Motor neuron (in vitro differentiated cells): ENCODE measurements at regions not wholly inside any gene's neighbourhood (a gene's known extent, or its start where the extent isn't known, plus 50 kb on each side); places are given as distances from the start of the nearest gene placed in this dataset.

Experiments
- ATAC-seq, 8 experiments: fragments of 200-7000 bp; cut with Tn5 transposase; replicated peaks in 6 of 8; 2 replicates each; pipeline ENCODE4 v1.8.0; 2021; ENCODE audit warnings: mild to moderate bottlenecking in 8 of 8, moderate library complexity in 8 of 8
- H3K27ac ChIP-seq, 2 donors: fragments of 250-450 bp; sonication (Bioruptor Pico); 2 replicates each; pipeline ENCODE4 v1.9.0; 2021; ENCODE audit warnings: antibody characterized with exemption in 2 of 2, mild to moderate bottlenecking in 2 of 2, moderate library complexity in 1 of 2
- H3K4me1 ChIP-seq, 2 donors: fragments of 250-450 bp; sonication (Bioruptor Pico); replicated peaks in 1 of 2; 2 replicates each; pipeline ENCODE4 v1.6.1; 2021; ENCODE audit warnings: antibody characterized with exemption in 2 of 2, mild to moderate bottlenecking in 2 of 2, moderate library complexity in 1 of 2
- H3K4me3 ChIP-seq, 5 donors: fragments of 250-450 bp; sonication (Bioruptor Pico); 2 replicates each; pipeline ENCODE4 v1.9.0; 2021; ENCODE audit warnings: antibody characterized with exemption in 5 of 5, mild to moderate bottlenecking in 5 of 5, moderate library complexity in 4 of 5
- WGBS, 10 experiments: fragments of 450-650 bp; shearing (Covaris generic); methylation state at CpG; one replicate each; pipeline ENCODE4 v1.0.0; 2022; 5-methylcytosine and 5-hydroxymethylcytosine counted together
- in situ Hi-C, 9 experiments: fragments of 400-800 bp; cut with MboI; loops; one replicate each; pipeline ENCODE4 v1.15.0; 2021; ENCODE audit warnings: low sequenced_read_pairs in 9 of 9, low pct_unique_long_range_greater_than_20kb in 2 of 9; ENCODE audit not compliant: unreplicated experiment in 9 of 9

- no peak overlapping the region for H3K4me3 ChIP-seq
- 40 to 55% (median 46%) methylated on average over 1 to 4 of the region's 4 CpGs; no CpG with 5 or more reads in 5 of the 10 experiments for WGBS, 10 experiments
- no peaks in the 10 kb centered on the region for H3K4me1 ChIP-seq
- ATAC-seq: peak in 2 of 8 experiments; percentile 42
- no peak overlapping the region for H3K27ac ChIP-seq
- in situ Hi-C loops: no loop called here
Observed at GRCh38 chr4:154018659-154019058, 229.8 kb upstream of the SFRP2 start.

- no peaks in the 10 kb centered on the region for H3K4me1 ChIP-seq
- ATAC-seq: peak in 2 of 8 experiments; percentile 38 to 81
- 0 to 100% (median 89%) methylated on average over 1 to 3 of the region's 3 CpGs; no CpG with 5 or more reads in 2 of the 10 experiments for WGBS, 10 experiments
- no peak overlapping the region for H3K27ac ChIP-seq
- H3K4me3 ChIP-seq: no peak overlapping the region
- in situ Hi-C loops: no loop called here
Observed at GRCh38 chr4:154015578-154015977, 226.7 kb upstream of the SFRP2 start.

DNA sequence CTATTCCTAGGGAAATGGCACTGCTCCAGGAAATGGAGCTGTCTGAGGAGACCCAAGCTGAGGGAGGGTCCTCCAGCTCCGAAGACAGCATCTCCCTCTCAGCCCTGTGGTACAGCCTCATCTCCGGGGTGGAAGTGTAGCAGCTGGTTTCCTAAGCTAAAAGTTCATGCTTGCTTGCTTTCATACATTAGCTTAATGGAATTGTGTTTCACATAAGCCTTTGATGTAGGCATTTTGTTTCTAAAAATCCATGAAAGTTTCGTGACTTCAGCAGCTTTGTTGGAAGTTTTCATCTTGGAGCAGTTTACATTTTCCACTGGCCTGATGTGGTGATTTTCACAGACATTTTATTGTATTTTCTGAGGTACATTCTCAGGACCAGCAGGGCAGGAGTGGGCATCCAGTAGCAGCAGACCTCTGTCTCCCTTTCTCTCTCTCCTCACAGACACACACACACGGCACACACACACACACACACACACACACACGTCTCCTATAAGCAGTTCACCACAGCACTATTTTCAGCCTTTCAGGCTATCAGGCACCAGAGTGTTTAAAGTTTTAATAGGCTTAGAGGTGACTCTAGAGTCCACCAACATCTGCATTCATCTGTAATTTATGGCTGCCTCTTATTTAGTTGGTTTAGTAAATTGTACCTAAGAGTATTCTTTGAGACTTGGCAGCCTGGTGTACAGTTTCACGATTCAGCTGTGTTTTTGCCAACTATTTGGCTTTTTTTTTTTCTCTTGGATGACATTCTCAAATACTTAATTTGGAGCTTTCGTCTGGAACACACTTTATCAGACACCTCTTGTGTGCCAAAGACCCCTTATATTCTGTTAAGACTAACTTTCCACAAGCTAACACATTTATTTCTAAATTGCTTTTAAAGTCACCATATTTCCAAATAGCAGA is 225.8 kb upstream of the SFRP2 start:
- in situ Hi-C loops: no loop called here
- no peaks in the 10 kb centered on the region for H3K4me1 ChIP-seq
- H3K27ac ChIP-seq: no peak overlapping the region
- ATAC-seq: no peak
- no peak overlapping the region for H3K4me3 ChIP-seq
- WGBS, 10 experiments: 0 to 100% (median 73%) methylated on average over 1 to 6 of the region's 7 CpGs; no CpG with 5 or more reads in 1 of the 10 experiments

DNA sequence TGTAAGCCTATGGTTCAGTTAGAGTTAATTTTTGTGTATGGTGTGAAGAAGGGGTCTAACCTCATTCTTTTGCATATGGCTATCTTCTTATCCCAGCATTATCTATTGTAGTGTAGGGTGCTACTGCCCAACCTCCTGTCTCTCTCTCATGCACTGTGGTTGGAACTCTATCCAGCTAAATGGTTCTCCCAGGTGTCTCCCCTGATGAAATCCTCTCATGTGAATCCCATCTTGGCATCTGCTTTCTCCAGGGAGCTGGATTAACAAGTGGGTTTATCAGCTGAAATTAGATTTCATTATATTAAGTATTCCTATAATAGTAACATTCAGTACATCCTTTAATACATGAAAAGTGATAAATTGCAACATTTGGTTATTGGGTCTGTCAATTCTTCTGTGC is 224.7 kb upstream of the SFRP2 start:
- Histone ChIP-seq H3K27ac (no peak overlapping the region), H3K4me3 (no peak overlapping the region), H3K4me1 (no peaks in the 10 kb centered on the region)
- ATAC-seq: no peak
- in situ Hi-C loops: no loop called here

DNA sequence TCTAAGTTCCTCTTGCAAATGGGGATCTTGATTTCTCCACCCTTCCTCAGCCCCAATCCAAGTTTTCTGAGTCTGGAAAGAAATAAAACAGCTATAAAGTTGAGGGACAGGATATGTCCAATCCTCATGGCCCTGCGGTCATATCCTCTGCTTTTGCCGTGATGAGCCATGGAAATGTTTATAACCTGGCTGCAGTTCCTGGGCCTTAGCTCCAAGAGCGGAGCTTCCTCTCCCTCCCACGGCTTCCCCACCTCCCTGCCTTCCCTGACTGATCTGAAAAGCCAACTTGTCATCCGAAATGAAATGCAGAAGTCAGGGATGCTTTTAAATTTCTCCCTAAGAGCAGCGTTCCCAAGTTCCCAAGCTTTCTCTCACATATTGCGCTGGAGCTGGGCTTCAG is 221.5 kb upstream of the SFRP2 start:
- Histone ChIP-seq H3K27ac (no peak overlapping the region), H3K4me3 (no peak overlapping the region), H3K4me1 (no peaks in the 10 kb centered on the region)
- 4 to 100% (median 92%) methylated on average over 1 to 6 of the region's 7 CpGs; no CpG with 5 or more reads in 3 of the 10 experiments for WGBS, 10 experiments
- in situ Hi-C loops: no loop called here
- ATAC-seq: no peak

GRCh38 chr4:154009788-154010187 is 220.9 kb upstream of the SFRP2 start:
- Histone ChIP-seq H3K4me1 (no peaks in the 10 kb centered on the region), H3K4me3 (no peak overlapping the region), H3K27ac (no peak overlapping the region)
- ATAC-seq: no peak
- WGBS, 10 experiments: 50 to 100% (median 90%) methylated on average over 1 to 6 of the region's 6 CpGs; no CpG with 5 or more reads in 1 of the 10 experiments
- in situ Hi-C loops: no loop called here

GRCh38 chr4:154009191-154009590 is 220.3 kb upstream of the SFRP2 start:
- 40 to 100% (median 94%) methylated on average over 1 to 2 of the region's 2 CpGs; no CpG with 5 or more reads in 6 of the 10 experiments for WGBS, 10 experiments
- Histone ChIP-seq H3K27ac (no peak overlapping the region), H3K4me3 (no peak overlapping the region), H3K4me1 (no peaks in the 10 kb centered on the region)
- in situ Hi-C loops: no loop called here
- no peak for ATAC-seq

DNA sequence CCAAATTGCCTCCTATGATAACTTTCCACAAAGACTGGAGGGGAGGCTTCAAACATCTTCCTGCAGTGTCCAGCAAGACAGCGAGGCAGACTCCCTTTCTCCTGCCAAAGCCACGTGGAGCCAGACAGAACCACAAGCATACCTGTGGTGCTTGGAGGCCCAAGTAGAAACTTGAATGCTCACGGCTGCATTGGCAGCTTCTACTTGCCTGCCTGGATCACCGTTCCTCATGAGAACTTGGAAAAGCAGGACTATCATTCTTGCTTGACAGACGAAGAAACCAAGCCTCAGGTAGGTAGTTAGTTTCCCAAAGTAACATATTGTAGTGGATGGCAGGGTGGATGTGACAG is 216.3 kb upstream of the SFRP2 start:
- in situ Hi-C loops: no loop called here
- no peak for ATAC-seq
- H3K4me3 ChIP-seq: no peak overlapping the region
- no peak overlapping the region for H3K27ac ChIP-seq
- 10 to 93% (median 84%) methylated on average over 1 to 5 of the region's 5 CpGs; no CpG with 5 or more reads in 4 of the 10 experiments for WGBS, 10 experiments
- H3K4me1 ChIP-seq: no peaks in the 10 kb centered on the region

GRCh38 chr4:154004507-154005170 is 215.8 kb upstream of the SFRP2 start:
- Histone ChIP-seq H3K27ac (no peak overlapping the region), H3K4me1 (no peaks in the 10 kb centered on the region), H3K4me3 (no peak overlapping the region)
- ATAC-seq: peak in 2 of 8 experiments; percentile 69 to 75
- in situ Hi-C loops: no loop called here
- WGBS, 10 experiments: 0 to 100% (median 92%) methylated on average over 1 to 7 of the region's 7 CpGs; no CpG with 5 or more reads in 2 of the 10 experiments

- in situ Hi-C loops: no loop called here
- 0 to 100% (median 84%) methylated on average over 1 to 4 of the region's 5 CpGs; no CpG with 5 or more reads in 3 of the 10 experiments for WGBS, 10 experiments
Observed at GRCh38 chr4:154004016-154004415, 215.1 kb upstream of the SFRP2 start.

GRCh38 chr4:154003378-154003777 is 214.5 kb upstream of the SFRP2 start:
- 45 to 100% (median 100%) methylated on average over 1 of the region's 1 CpG; no CpG with 5 or more reads in 3 of the 10 experiments for WGBS, 10 experiments
- in situ Hi-C loops: no loop called here
- H3K4me3 ChIP-seq: no peak overlapping the region

More at GRCh38 chr4:154004016-154004415, 215.1 kb upstream of the SFRP2 start:
- Histone ChIP-seq H3K4me3 (no peak overlapping the region), H3K4me1 (no peaks in the 10 kb centered on the region), H3K27ac (no peak overlapping the region)
- no peak for ATAC-seq

DNA sequence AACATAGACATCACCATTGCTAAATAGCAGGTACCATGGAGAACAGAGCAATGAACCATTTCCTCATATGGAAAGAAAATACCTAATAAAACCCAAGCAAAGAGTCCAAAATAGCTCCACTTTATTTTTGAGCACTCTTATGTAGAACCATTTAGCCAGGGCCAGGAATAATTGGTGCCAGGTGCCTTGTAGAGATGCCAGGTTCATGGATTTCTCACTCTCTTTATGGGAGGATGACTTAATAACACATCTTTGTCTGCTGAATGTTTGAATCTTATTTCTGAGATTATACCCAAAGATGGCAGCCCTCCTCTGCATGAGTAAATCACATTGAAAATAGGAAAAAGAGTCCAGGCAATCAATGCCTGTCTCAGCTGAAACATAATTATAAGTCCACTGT is 212.3 kb upstream of the SFRP2 start:
- in situ Hi-C loops: no loop called here
- no peak overlapping the region for H3K4me3 ChIP-seq
- no peaks in the 10 kb centered on the region for H3K4me1 ChIP-seq
- ATAC-seq: no peak
- H3K27ac ChIP-seq: no peak overlapping the region

More at GRCh38 chr4:154003378-154003777, 214.5 kb upstream of the SFRP2 start:
- Histone ChIP-seq H3K4me1 (no peaks in the 10 kb centered on the region), H3K27ac (no peak overlapping the region)
- ATAC-seq: no peak

DNA sequence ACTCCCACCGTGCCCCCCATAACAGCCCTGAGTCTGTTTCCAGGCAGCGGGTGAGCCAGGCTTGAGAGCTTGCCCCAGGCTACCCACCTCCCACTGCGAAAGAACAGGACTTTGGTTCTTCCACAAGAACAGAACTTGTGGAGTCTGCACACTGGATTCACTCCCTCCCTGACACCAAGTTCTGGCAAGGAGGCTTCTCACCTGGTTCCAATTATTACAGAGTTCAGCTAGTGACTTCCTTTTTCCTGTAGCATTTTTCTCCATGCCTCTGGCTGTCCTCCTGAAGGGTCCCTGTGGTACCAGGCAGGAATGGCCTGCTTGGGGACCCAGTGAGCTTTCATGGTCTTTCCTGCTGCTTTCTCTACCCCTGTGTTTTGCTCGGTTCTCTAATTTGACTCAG is 208.6 kb upstream of the SFRP2 start:
- 0 to 100% (median 80%) methylated on average over 1 to 3 of the region's 4 CpGs; no CpG with 5 or more reads in 3 of the 10 experiments for WGBS, 10 experiments
- no peak for ATAC-seq
- Histone ChIP-seq H3K27ac (no peak overlapping the region), H3K4me1 (no peaks in the 10 kb centered on the region), H3K4me3 (no peak overlapping the region)
- in situ Hi-C loops: no loop called here
